DOHH2 (cell line): ENCODE measurements at regions not wholly inside any gene's neighbourhood (a gene's known extent, or its start where the extent isn't known, plus 50 kb on each side); places are given as distances from the start of the nearest gene placed in this dataset.

ENCODE experiments used
- CTCF ChIP-seq: fragments of 200-600 bp; sonication (generic); IDR thresholded peaks from one replicate; pipeline ENCODE4 v1.5.1; 2014; ENCODE audit warnings: antibody characterized with exemption, mild to moderate bottlenecking, low read depth, low read length; ENCODE audit not compliant: poor library complexity, severe bottlenecking
- EZH2phosphoT487 ChIP-seq: fragments of 200-600 bp; sonication (generic); IDR thresholded peaks from 2 replicates; pipeline ENCODE4 v1.6.1; 2017; ENCODE audit warnings: borderline replicate concordance, mild to moderate bottlenecking, antibody characterized with exemption, low read length, moderate library complexity, mixed read lengths

- TF ChIP-seq CTCF, result no peak
- TF ChIP-seq EZH2phosphoT487, result no peak
Observed at GRCh38 chr1:17886386-17886785, 131.3 kb downstream of the ACTL8 start.
